C4-2B (cell line): ENCODE measurements at regions not wholly inside any gene's neighbourhood (a gene's known extent, or its start where the extent isn't known, plus 50 kb on each side); places are given as distances from the start of the nearest gene placed in this dataset.

Experiments used
- H3K27ac ChIP-seq: fragments of 450-650 bp; 2 replicates; pipeline ENCODE4 v1.5.1; 2017
- ZFX ChIP-seq: fragments of 450-650 bp; IDR thresholded peaks from 2 replicates; pipeline ENCODE4 v1.6.1; 2017
- TF ChIP-seq, protein P1 (sequence below): fragments of 450-650 bp; conservative IDR thresholded peaks from 2 replicates; pipeline ENCODE4 v1.5.1; 2017; ENCODE audit warnings: mild to moderate bottlenecking

DNA sequence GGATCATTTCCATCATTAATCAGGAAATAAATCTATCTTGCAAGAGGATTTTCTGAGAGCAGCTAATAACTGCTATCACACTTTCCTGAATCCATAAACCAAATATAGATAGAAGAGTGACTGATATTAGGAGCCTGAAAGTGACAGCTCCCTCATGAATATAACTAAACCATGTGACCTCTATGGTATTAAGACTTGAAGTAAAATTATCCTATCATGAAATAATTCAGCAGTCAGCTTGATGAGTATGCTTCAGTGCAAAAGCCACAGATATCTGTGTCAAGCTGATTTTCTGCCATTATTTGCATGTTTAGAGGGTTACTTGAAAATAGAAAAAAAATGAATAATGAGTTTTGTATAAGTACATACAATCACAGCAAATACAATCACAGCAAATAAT is 80.1 kb upstream of the PPP1R3A start:
- H3K27ac ChIP-seq = no peak overlapping the region
- TF ChIP-seq, protein P1, sequence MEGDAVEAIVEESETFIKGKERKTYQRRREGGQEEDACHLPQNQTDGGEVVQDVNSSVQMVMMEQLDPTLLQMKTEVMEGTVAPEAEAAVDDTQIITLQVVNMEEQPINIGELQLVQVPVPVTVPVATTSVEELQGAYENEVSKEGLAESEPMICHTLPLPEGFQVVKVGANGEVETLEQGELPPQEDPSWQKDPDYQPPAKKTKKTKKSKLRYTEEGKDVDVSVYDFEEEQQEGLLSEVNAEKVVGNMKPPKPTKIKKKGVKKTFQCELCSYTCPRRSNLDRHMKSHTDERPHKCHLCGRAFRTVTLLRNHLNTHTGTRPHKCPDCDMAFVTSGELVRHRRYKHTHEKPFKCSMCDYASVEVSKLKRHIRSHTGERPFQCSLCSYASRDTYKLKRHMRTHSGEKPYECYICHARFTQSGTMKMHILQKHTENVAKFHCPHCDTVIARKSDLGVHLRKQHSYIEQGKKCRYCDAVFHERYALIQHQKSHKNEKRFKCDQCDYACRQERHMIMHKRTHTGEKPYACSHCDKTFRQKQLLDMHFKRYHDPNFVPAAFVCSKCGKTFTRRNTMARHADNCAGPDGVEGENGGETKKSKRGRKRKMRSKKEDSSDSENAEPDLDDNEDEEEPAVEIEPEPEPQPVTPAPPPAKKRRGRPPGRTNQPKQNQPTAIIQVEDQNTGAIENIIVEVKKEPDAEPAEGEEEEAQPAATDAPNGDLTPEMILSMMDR = no peak
- no peak for TF ChIP-seq ZFX

DNA sequence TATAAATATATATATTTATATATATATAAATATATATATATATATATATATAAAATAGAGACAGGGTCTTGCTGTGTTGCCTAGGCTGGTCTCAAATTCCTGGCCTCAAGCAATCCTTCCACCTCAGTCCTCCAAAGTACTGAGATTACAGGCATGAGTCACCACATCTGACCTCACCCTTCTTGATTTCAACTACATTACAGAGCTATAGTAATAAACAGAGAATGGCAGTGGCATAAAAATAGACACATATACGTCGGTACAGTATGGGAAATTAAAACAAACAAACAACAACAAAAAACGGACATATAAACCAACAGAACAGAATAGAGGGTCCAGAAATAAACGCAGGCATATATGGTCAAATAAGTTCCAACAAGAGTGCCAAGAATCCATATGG is 77.6 kb upstream of the PPP1R3A start:
- no peak overlapping the region for H3K27ac ChIP-seq
- no peak for TF ChIP-seq ZFX
- TF ChIP-seq, protein P1 = no peak

DNA sequence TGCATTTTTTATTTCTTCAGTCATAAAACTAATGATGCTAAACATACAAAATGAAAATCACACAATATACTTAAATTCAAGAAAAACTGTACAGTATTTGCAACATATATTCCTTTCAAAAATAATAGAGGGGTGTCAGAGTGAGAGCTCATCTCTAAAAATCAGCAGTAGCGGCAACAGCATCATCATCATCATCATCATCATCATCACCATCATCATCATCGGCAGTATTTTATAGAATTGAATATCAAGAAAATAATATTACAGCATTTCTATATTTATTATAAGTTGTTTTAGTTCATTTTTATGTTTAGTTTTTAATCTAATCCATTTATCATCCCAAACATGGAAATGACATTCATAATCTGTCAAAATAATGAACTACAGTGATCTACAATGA is 67.4 kb upstream of the PPP1R3A start:
- no peak overlapping the region for H3K27ac ChIP-seq
- TF ChIP-seq ZFX = no peak
- TF ChIP-seq, protein P1 = no peak

DNA sequence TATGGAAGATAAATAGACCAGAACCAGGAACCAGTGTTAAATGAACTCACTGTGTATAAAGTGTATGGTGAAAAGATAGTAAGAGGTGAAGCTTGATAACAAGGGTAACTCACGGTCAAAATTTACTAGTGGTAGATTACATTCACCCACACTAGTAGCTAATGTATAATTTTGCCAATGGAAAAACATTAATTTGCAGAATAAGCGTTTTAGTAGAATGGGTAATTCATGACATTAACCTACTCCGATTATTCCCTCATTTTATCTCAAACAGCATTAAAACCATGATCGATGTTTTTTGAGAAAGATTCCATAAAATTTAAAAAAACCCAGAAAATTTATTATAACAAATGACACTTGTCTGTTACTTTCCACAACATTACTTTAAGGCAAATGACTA is 57.7 kb upstream of the PPP1R3A start:
- H3K27ac ChIP-seq = no peak overlapping the region
- no peak for TF ChIP-seq ZFX
- TF ChIP-seq, protein P1 = no peak

DNA sequence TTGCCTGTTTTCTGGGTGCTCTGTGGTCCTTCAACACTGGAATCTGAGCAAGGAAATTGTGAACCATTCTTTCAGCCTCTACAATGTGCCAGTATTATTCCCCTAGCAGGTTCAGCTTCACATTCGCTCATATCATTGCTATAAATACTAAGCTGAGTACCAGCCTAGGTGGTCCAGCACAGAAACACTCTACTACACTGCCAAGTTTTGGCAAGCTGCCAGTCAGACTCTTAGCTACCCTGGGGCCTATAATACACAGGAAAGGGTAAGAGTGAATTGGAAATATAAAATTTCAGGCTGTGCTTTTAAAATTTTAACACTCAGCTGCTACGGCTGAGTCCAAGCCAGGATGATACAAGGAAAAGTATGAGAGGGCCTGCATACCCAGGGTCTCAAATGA is 49.9 kb upstream of the PPP1R3A start:
- TF ChIP-seq, protein P1 = no peak
- H3K27ac ChIP-seq = no peak overlapping the region
